NCI-H82 treated with DMSO at 0.1 percent for 48 hours (cell line): ENCODE measurements at regions not wholly inside any gene's neighbourhood (a gene's known extent, or its start where the extent isn't known, plus 50 kb on each side); places are given as distances from the start of the nearest gene placed in this dataset.

ENCODE experiments used
- DNase-seq: peaks from one replicate; lab custom pipeline; 2025; ENCODE audit not compliant: unreplicated experiment; lab: John Stamatoyannopoulos, UW

DNA sequence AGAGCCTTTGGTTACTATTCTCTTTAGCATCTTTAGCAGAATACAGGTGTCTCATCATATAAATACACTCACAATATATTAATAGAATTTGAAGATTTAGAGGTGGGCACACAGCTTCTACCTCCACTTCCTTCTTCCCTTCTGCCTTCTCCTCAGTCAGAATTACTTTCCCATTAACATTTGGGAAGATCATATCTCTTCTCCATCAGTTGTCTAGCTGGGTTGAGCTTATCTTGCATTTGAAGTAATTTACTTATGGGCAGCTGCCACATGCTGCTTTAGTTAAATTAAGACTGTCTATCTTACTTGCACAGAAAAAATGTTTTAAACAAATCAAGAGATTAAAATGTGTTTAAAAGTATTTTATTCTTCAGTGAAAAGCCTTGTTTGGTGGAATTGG is 110.1 kb upstream of the ASIC2 start:
- no peak for DNase-seq

DNA sequence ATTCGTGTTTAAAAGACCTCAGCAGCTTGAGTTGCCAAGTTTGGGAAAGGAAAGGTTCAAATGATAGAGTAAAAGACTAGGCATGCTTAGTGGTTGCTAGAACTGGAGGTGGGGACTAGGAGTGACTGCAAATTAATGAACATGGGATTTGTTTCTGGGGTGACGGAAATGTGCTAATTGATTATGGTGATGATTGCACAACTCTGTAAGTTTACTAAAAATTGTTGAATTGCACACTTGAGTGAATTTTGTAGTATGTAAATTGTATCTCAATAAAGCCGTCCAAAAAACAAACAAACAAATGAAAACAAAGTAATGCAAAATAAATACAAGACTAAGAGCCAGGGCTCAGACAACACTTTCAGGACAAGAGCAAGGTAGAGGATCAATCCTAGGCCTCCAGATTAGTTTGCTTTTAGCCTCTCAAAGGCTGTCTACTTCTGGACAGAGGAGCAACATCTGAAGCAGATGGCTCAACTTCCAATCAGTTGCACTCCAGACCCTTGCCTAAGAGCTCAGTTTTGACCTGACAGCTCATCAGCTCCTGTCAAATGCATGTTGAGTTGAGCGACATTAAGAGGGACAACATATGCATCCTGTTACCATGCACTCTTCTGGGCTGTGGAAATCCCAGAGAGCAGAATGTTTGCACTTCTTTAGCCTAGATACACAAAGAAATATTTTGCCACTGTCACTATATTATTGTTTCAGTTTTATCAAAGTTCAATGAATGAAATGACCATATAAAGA is 111.2 kb upstream of the ASIC2 start:
- DNase-seq = no peak

DNA sequence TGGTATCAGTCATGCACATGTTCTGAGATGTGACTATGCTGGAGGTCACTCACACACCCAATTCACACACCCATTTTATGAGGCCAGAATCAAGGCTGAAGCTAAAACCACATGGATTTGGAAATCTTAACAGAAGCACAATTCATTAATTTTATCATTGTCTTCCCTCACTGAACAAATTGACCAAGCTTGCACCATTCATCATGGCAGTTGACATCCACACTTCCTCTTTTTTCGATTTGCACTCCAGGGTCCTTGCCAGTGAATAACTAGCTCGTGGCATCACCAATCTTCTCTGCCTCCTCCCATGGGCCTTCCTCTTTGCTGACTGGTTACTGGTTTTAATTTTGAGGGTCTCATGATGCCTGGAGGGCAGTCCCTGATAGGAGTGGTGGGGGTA is 123.0 kb upstream of the ASIC2 start:
- DNase-seq = no peak

DNA sequence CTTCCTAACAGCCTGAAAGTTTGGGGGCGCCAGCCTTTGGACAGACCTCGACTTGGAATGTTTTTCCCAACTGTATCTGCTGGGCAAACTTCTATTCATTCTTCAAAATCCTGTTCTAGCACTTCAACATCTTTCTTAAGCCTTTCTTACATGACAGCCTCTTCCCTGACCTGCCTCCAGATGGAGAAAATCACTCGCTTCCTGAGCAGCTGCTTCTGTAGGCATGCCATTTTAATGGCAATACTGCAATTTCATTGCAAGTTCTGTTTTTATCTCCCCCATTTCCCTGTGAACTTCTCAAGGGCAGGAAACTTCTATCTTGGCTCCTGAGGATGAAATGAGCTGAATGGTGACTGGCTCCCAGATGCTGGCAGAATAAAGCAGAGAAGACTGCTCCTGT is 128.8 kb upstream of the ASIC2 start:
- no peak for DNase-seq

DNA sequence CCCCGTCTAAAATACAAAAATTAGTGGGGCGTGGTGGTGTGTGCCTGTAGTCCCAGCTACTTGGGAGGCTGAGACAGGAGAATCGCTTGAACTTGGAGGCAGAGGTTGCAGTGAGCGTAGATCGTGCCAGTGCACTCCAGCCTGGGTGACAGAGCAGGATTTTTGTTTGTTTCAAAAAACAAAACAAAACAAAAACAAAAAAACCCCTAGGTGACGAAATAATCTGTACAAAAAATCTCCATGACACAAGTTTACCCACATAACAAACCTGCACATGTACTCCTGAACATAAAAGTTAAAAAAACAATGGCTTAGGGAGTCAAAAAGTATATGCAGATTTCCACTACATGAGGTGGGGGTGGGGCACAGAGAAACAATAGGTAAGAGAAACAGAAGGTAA is 140.5 kb upstream of the ASIC2 start:
- no peak for DNase-seq

DNA sequence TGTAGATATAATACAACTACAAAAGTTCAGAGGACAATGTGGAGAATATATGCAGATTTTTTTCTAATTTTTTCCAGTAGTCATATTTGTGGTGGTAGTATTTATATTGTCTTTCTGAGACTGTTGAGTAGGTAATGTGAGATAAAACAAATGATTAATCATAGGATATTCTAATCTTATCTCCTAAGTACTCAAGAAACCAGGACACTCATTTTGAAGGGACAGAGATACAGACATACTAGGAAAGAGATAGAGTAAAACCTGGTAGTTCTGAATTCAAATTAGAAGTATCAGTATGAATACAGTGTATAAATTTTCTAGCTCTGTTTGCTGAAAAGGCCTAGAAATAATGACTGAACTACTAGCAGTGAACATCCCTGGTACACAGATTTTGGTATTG is 141.7 kb upstream of the ASIC2 start:
- no peak for DNase-seq

DNA sequence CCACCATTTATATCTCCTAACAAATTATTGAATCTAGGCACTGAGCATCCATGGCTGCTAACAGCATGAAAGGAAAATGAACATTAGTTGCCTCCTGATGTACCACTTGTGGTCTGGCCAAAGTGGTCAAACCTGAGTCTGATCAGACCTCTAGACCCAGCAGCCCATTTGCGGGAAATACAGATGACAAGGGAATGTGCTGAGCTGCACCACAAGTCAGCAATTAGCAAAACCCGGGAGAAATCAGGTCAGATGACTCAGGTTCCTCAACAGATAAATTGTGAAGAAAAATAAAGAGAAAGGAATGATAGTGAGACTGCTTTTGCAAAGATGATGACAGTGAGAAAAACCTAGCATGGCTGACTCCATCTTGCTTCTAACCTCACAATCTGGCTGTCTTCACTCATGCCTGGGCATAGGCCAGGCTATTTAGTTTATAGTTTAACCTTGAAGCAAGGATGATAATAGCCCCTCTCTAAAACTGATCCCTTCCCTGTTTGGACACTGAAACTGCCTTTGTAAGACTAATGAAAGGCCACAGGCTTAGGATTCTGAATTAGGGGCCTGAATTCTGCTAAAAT is 142.7 kb upstream of the ASIC2 start:
- no peak for DNase-seq

DNA sequence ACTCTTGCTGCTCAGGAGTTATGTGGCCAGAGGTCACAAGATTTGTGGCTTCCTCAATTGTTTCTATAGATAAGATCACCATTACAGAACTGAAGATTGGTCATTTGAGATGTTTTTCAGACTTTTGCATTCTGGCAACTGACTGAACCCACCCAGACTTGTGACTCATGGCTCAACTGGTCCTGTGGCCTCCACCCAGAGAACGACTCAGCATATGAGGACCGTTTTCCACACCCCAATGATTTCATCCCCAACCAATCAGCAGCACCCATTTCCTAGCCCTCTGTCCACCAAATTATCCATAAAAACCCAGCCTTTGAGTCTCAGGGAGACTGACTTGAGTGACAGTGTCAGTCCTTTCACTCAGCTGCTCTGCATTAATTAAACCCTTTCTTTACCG is 143.2 kb upstream of the ASIC2 start:
- no peak for DNase-seq

DNA sequence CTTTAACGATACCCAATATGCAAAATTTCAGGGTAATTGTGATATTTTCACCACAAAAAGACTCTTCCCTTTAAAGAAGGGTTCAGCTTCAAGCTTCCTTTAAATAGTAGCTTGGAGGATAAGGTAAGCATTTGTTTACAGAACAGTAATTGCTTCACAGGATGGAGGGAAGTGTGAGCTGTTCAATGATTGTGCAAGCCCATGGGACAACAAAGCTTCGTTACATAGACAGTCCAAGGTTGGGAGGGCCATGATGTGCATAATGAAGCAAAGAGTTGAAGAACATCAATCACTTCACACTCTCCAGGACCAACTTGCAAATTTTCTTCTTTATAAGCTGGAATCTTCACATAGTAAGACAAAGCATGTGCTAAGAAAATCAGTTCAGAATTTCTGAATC is 145.0 kb upstream of the ASIC2 start:
- no peak for DNase-seq

DNA sequence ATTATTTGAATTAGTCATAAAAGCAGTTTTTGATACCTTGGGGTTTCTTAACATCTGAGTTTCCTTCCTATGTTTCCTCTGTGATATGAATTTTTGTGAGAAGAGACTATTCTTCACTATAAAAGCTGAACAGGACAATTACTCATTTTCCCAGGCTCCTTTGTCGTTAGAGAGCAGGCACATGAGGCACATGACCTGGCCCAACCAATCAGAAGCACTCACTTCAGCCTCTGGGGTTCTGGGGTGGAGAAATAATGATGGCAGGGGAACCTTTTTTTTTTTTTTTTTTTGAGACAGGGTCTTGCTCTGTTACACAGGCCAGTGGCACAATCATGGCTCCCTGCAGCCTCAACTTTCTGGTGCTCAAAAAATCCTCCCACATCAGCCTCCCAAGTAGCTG is 145.5 kb upstream of the ASIC2 start:
- no peak for DNase-seq

DNA sequence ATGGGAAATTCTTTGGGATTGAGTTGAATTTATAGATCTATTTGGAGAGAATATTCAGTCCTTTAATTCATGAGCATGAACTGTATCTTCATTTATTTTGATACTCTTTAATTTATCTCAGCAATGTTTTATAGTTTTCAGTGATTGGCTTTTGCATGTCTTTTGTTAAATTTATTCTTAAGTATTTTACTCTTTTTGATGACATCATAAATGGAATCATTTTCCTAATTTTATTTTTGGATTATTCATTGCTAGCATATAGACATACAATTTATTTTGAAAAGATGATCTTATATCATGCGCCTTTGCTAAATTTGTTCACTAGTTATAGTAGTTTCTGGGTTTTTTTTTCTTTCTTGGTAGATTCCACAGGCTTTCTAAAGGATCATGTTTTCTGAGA is 149.2 kb upstream of the ASIC2 start:
- no peak for DNase-seq

DNA sequence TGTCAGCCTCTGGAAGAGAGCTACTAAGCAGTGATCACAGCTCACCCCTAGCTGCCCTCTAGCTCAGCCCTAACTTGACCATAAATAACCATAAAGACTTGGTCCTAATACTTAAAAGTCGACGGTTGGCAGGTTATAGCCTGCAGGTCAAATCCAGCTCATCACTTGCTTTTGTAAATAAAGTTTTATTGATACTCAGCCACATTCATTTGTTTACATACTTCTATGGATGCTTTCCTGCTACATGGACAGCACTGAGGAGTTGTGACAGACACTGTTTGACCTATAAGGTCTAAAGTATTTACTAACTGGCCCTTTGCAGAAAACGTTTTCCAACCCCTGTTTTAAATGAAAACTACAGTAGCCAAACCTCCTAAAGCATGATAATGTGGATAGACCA is 151.6 kb upstream of the ASIC2 start:
- DNase-seq = no peak

DNA sequence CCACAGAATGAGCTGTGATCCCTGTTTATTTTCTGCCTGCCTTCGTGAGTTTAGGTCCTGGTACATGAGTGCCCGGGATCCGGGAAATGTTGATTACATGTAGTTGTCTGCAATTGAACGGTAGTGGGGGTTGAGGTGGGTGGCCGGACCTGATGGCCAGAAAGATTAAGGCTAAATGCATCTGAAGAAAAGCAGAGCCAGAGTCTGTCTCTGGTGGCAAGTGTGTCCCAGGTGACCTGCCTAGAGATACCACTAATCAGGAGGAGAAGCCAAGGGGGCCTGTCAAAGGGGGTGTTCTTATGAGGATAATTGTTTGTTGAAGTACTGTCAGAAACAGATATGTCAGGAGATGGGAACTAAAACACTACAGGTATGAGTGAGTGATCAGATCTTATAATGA is 154.0 kb upstream of the ASIC2 start:
- no peak for DNase-seq

DNA sequence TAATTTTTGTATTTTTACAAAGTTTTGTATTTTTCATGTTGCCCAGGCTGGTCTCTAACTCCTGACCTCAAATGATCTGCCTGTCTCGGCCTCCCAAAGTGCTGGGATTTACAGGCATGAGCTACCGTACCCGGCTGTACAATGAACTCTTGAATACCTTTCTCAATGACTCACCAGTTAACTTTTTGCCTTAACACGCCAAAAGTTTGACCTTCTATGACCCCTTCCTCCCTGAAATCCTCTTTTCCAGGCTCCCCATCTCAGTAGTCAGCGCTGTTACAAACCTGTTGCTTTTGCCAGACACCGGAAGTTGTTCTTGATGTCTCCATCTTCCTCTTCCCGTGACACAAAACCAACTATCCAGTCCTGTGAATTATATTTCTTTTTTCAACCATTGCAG is 158.1 kb upstream of the ASIC2 start:
- no peak for DNase-seq

DNA sequence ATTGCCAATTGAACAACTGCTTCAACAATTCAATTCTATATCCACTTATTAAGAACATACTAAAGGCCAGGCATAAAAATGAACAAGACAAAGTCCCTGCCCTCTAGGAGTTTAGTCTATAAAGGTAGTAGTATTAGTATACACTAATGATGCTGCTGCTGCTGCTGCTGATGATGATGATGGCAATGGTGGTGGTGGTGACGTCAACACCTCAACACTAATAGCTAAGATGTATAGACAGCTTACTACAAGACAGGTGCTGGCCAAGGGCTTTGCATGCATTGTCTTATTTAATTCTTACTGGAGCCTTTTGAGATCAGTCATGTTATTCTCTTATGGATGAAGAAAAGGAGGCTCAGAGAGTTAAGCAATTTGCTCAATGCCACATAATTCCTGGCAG is 164.4 kb upstream of the ASIC2 start:
- no peak for DNase-seq

DNA sequence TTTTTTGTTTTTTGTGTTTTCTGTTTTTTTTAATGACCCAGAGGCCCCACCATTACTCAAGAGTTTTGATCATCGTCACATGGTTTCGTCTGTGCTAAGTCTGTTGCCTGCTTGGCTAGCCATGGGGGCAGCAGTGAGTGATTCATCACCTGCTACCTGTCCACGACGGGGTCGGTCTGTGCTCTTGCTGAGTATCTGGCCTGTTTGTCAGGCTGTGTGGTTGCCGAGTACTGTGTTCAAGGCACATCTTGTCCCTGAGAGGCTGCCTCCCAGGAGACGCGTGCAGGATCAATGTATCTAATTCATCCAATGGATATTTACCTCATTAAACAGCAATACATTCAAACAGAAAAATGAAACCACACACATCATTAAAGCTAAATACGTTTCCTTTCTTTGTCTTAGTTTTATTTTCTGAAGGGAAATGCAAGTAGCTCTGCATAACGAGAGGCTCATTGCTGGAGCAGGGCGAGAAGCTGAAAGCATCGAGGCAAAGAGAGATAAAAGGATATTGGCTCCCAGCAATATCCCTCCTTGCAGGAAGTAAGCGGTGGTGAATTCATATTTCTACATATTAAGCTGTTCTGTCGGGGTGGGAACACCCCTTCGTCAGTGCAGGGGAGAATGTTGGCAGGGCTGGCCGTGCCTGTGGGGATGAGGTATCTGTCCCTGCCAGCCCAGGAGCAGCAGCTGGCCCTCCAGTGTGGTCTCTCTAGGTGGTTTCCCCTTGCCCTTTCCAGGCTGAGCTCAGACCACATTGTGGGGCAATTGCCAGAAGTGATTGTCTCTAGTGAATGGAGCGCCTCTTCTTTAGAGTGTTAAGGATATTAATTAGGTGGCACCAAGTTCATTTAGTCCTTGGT is 166.2 kb upstream of the ASIC2 start:
- no peak for DNase-seq

DNA sequence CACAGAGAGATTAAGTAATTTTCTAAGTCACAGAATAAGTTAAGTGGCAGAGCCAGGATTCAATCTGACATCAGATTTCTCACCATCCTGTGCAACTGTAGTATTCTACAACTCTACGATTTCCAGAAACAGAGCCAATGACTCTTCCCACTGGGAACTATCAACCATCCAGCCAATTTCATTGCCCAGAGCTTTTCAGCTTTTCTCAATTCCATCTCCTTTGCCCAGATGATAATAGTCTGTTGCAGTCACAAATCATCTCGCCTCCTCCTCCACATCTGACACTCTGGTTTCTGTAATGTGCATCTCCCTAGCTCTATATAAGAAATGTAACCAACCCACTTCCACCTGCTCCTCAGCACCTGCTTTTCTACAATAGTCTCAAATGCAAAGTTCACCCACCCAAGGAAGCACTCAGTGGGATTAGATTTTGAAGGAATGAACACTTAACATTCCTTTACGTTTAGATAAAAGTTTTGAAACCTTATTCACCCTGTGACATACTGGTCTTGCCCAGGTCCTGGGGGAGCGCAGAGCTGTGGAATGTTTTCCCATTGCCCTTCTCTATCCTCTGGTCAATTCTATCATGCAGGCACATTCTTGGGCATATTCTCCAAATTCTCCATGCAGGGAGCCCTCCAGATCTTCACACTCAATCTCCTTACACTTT is 167.8 kb upstream of the ASIC2 start:
- DNase-seq = no peak

DNA sequence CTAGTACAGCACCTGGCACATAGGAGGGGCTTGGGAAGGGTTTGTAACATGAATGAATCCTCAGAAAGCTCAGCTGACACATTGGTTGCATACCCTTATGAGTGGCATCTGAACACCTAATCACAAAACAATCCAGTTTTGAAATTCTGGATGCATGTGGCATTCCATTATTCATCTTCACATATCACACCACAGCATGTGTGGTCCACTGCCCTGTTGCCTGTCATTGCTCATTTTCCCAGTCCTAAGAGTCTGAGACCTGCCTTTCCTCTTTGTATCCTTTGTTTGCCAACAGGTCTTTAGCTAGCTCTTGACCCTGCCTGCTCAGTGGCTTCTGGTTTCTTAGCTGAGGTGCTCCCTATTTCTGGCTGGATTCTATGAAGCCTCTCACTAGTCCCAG is 170.8 kb upstream of the ASIC2 start:
- no peak for DNase-seq

DNA sequence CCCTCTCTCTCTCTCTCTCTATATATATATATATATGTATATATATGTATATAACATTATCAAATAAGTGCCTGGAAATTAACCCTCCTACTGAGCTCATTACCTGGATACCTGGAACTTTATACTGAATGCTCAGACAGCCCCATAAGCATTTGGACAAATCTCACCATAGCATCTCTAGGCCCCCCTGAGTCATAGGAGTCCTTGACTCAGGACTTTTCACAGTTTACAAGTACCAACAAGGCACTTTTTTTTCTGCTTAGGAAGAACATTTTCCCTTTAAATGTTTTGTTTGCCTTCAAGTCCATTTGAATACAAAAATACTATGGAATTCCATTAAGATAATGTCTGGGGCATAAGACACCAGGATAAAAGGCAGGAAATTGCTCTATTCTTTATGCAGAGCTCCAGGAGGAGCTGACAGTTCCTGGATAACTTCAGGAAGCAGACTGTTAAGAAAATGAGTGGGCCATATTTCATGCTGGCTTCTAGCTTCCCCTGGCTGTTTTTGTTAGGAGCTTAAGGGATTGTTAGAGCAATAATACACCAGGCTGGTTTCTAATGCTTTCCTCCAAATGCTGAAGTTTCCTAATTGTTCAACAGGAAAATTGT is 171.7 kb upstream of the ASIC2 start:
- no peak for DNase-seq

DNA sequence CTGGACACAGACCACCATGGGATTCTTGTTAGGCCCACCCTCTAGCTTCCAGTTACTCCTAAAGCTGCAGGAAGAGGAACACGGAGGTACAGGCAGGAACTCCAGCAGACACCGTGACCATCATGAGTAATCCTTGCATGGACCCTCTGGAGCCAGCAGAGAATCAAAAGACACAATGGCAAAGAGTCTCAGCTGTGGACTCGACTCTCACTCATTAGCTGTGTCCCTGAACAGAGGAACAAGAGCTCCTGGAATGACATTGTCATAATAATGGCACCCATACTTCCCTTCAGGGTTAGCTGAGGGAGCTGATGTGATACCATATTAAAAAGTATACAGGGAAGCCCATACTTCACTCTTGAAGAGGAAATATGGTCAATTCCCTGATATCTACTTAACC is 176.3 kb upstream of the ASIC2 start:
- no peak for DNase-seq

DNA sequence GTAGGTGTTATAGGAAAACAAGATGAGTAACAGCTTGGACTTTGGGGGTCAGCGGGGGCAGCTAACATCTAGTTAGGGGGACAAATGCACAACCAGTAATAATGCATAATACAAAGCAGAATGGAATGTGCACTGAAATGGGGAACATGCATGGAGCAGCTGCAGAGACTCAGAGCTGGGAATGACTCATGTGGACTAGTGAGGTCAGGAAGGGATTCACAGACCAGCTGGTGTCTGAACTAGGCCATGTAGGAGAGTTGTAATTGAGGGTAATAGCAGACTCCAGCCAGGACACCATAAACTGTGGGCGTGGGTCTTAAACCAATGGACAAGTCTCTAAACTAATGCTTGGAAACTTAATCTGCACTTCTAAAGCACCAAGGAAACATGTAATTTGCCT is 176.8 kb upstream of the ASIC2 start:
- DNase-seq = no peak
